GM23248 (cell line): ENCODE measurements at regions not wholly inside any gene's neighbourhood (a gene's known extent, or its start where the extent isn't known, plus 50 kb on each side); places are given as distances from the start of the nearest gene placed in this dataset.

ENCODE experiments used
- EZH2 ChIP-seq: fragments of 200-600 bp; sonication (generic); IDR thresholded peaks from 2 replicates; pipeline ENCODE4 v1.6.1; 2018; ENCODE audit warnings: antibody characterized with exemption, mild to moderate bottlenecking; ENCODE audit not compliant: insufficient read depth, poor library complexity, severe bottlenecking
- EZH2phosphoT487 ChIP-seq: fragments of 200-600 bp; sonication (generic); IDR thresholded peaks from 2 replicates; pipeline ENCODE4 v1.6.1; 2018; ENCODE audit warnings: antibody characterized with exemption, moderate library complexity, mild to moderate bottlenecking, low read depth; ENCODE audit not compliant: insufficient read depth

DNA sequence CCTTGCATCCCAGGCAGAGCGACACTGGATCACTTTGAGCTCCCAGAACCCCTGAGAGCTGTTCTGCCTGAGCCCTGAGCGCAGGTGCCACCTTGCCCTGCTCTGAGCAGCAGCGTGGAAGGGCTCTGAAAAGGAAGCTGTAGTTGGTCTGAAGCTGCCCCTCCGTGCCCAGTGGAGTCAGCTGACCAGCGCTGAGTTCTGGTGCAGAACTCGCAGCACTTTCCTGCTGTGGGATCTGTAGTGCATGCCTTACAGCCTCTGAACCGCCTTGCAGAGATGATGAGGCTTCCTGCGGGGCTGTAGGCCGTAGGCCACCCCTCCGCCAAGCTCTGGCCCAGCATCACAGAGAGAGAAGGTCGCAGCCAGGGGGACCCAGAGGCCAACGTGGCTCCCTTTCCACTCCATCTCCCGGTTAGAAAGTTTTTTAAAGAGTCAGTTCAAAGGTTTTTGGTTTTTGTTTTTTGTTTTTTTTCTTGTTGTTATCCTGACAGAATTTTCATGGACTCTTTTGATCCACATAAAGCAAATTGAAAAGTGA lies 158.3 kb upstream of the CST7 start:
- TF ChIP-seq EZH2: no peak
- TF ChIP-seq EZH2phosphoT487: no peak
